Loucy (cell line): ENCODE measurements at regions not wholly inside any gene's neighbourhood (a gene's known extent, or its start where the extent isn't known, plus 50 kb on each side); places are given as distances from the start of the nearest gene placed in this dataset.
A peak's percentile ranks its signal among the peaks of the same experiment; 100 is the strongest.

Experiments
- CTCF ChIP-seq: fragments of 200-600 bp; sonication (generic); conservative IDR thresholded peaks from 2 replicates; pipeline ENCODE4 v1.5.1; 2014; ENCODE audit warnings: mild to moderate bottlenecking, antibody characterized with exemption, low read length
- EZH2phosphoT487 ChIP-seq: fragments of 200-600 bp; IDR thresholded peaks from 2 replicates; pipeline ENCODE4 v1.6.1; 2018; ENCODE audit warnings: antibody characterized with exemption, mild to moderate bottlenecking, moderate library complexity, borderline replicate concordance

GRCh38 chrX:138775517-138775916 lies 64.0 kb upstream of the FGF13 start:
- TF ChIP-seq CTCF, result peak; percentile 50
- no peak for TF ChIP-seq EZH2phosphoT487
